NT2/D1 (cell line): ENCODE measurements at regions not wholly inside any gene's neighbourhood (a gene's known extent, or its start where the extent isn't known, plus 50 kb on each side); places are given as distances from the start of the nearest gene placed in this dataset.
"Not testable (repeated sequence)": the region's sequence is repeated elsewhere in the genome, so short reads cannot be mapped to it uniquely, and the experiment has no call there.

Experiments
- DNase-seq: peaks from one replicate; pipeline ENCODE4 v3.0.0-alpha.2; 2011; ENCODE audit warnings: low read depth, low spot score
- H3K27me3 ChIP-seq: 2 replicates; pipeline ENCODE4 v1.6.0; 2011; ENCODE audit warnings: mild to moderate bottlenecking; ENCODE audit not compliant: insufficient read length, insufficient read depth
- H3K36me3 ChIP-seq: 2 replicates; pipeline ENCODE4 v1.6.1; 2011; ENCODE audit warnings: mild to moderate bottlenecking, low read length, mixed read lengths; ENCODE audit not compliant: insufficient read depth, insufficient read length
- H3K4me1 ChIP-seq: 2 replicates; pipeline ENCODE4 v1.5.1; 2011; ENCODE audit not compliant: insufficient read depth, insufficient read length
- H3K4me3 ChIP-seq: 2 replicates; pipeline ENCODE4 v1.5.1; 2011; ENCODE audit warnings: low read depth; ENCODE audit not compliant: insufficient read length
- H3K9ac ChIP-seq: 2 replicates; pipeline ENCODE4 v1.6.0; 2011; ENCODE audit warnings: low read depth; ENCODE audit not compliant: insufficient read length
- H3K9me3 ChIP-seq: 2 replicates; pipeline ENCODE4 v1.5.1; 2011; ENCODE audit warnings: mild to moderate bottlenecking, low read length; ENCODE audit not compliant: insufficient read depth
- SUZ12 ChIP-seq: IDR thresholded peaks from 2 replicates; pipeline ENCODE4 v1.6.1; 2011; ENCODE audit not compliant: insufficient read length, insufficient read depth; ENCODE audit errors: extremely low read depth
- YY1 ChIP-seq: IDR thresholded peaks from 2 replicates; pipeline ENCODE4 v1.6.1; 2011; ENCODE audit not compliant: insufficient read length, insufficient read depth
- ZNF274 ChIP-seq: IDR thresholded peaks from 2 replicates; pipeline ENCODE4 v1.6.1; 2011; ENCODE audit warnings: mild to moderate bottlenecking, low read depth, low read length

- Histone ChIP-seq H3K4me3 (no peak overlapping the region), H3K9me3 (peaks cover 17% of the 10 kb centered on the region; the same call in 1 of the 2 replicates), H3K36me3 (no peaks in the 10 kb centered on the region), H3K4me1 (no peaks in the 10 kb centered on the region), H3K9ac (no peak overlapping the region), H3K27me3 (no peaks in the 10 kb centered on the region)
- TF ChIP-seq ZNF274 = no peak
- no peak for TF ChIP-seq YY1
- no peak for TF ChIP-seq SUZ12
- DNase-seq = no peak
Observed at GRCh38 chrX:85808217-85808616, 239.1 kb downstream of the CHM start.

GRCh38 chrX:85772391-85772790 is 275.0 kb downstream of the CHM start:
- not testable (repeated sequence) for H3K27me3 ChIP-seq, H3K4me3 ChIP-seq, H3K4me1 ChIP-seq, H3K36me3 ChIP-seq, H3K9ac ChIP-seq, H3K9me3 ChIP-seq, DNase-seq

GRCh38 chrX:85765651-85766050 is 281.7 kb downstream of the CHM start:
- no peaks in the 10 kb centered on the region for H3K27me3 ChIP-seq
- no peaks in the 10 kb centered on the region for H3K9me3 ChIP-seq
- H3K9ac ChIP-seq = no peak overlapping the region
- TF ChIP-seq YY1 (no peak), ZNF274 (no peak), SUZ12 (no peak)
- DNase-seq = no peak
- H3K36me3 ChIP-seq = no peaks in the 10 kb centered on the region
- no peak overlapping the region for H3K4me3 ChIP-seq
- no peaks in the 10 kb centered on the region for H3K4me1 ChIP-seq

- not testable (repeated sequence) for H3K27me3 ChIP-seq, H3K9me3 ChIP-seq, DNase-seq, H3K4me3 ChIP-seq, H3K9ac ChIP-seq, H3K36me3 ChIP-seq, H3K4me1 ChIP-seq
Observed at GRCh38 chrX:85723025-85723424, 324.3 kb downstream of the CHM start.

GRCh38 chrX:85703233-85703632 is 323.8 kb upstream of the POF1B start:
- not testable (repeated sequence) for H3K9ac ChIP-seq, H3K4me1 ChIP-seq, H3K9me3 ChIP-seq, DNase-seq, H3K4me3 ChIP-seq, H3K27me3 ChIP-seq, H3K36me3 ChIP-seq

- Histone ChIP-seq H3K9ac (no peak overlapping the region), H3K27me3 (no peaks in the 10 kb centered on the region), H3K9me3 (no peaks in the 10 kb centered on the region), H3K4me3 (no peak overlapping the region), H3K4me1 (peaks cover 3% of the 10 kb centered on the region), H3K36me3 (no peaks in the 10 kb centered on the region)
- DNase-seq = peak; percentile 40
- TF ChIP-seq SUZ12 (no peak), ZNF274 (no peak), YY1 (no peak)
Observed at GRCh38 chrX:85698921-85699320, 319.5 kb upstream of the POF1B start.

- Histone ChIP-seq H3K27me3 (no peaks in the 10 kb centered on the region), H3K4me3 (no peak overlapping the region), H3K4me1 (no peaks in the 10 kb centered on the region), H3K9ac (no peak overlapping the region), H3K9me3 (no peaks in the 10 kb centered on the region; the same call in 1 of the 2 replicates), H3K36me3 (no peaks in the 10 kb centered on the region)
- no peak for TF ChIP-seq SUZ12
- TF ChIP-seq YY1 = no peak
- TF ChIP-seq ZNF274 = no peak
- DNase-seq = no peak
Observed at GRCh38 chrX:85685843-85686242, 306.4 kb upstream of the POF1B start.

- no peak for DNase-seq
- no peaks in the 10 kb centered on the region for H3K9me3 ChIP-seq
- H3K27me3 ChIP-seq = no peaks in the 10 kb centered on the region
- no peaks in the 10 kb centered on the region for H3K36me3 ChIP-seq
- H3K9ac ChIP-seq = no peak overlapping the region
- H3K4me3 ChIP-seq = no peak overlapping the region
- TF ChIP-seq YY1 (no peak), SUZ12 (no peak), ZNF274 (no peak)
- no peaks in the 10 kb centered on the region for H3K4me1 ChIP-seq
Observed at GRCh38 chrX:85666471-85666870, 287.0 kb upstream of the POF1B start.

- not testable (repeated sequence) for H3K9ac ChIP-seq, H3K4me3 ChIP-seq, H3K4me1 ChIP-seq, H3K9me3 ChIP-seq, H3K36me3 ChIP-seq, H3K27me3 ChIP-seq, DNase-seq
Observed at GRCh38 chrX:85663970-85664369, 284.5 kb upstream of the POF1B start.
